ENCODE measurements at regions not wholly inside any gene's neighbourhood (a gene's known extent, or its start where the extent isn't known, plus 50 kb on each side); places are given as distances from the start of the nearest gene placed in this dataset.

GRCh38 chr18:57974585-57975265 is 69.3 kb upstream of the NEDD4L start:
- TF ChIP-seq EZH2 (IDR thresholded peaks at IDR 0.05; ENCODE audit: low read depth, low read length, severe bottlenecking), result no peak
- TF ChIP-seq SIN3A (conservative IDR thresholded peaks at IDR 0.05 in 1 of 2, IDR thresholded peaks at IDR 0.05 in 1 of 2; ENCODE audit: low read depth in 1 of 2, low read length in 2 of 2), result no peak
- no peak overlapping the region for H4K5ac ChIP-seq (ENCODE audit: insufficient read length, low read depth, low read length)
- no peaks in the 10 kb centered on the region for H3K36me3 ChIP-seq (ENCODE audit: control insufficient read depth in 2 of 4, insufficient read depth in 4 of 4, low read length in 3 of 4)
- no peak overlapping the region for H4K8ac ChIP-seq (ENCODE audit: extremely low read depth, insufficient read depth, low read length)
- no peak overlapping the region for H3K9ac ChIP-seq (replicated peaks in 1 of 4; ENCODE audit: extremely low read depth in 1 of 4, low read depth in 3 of 4, low read length in 3 of 4)
- no peaks in the 10 kb centered on the region for H3K4me1 ChIP-seq (replicated peaks in 1 of 4; ENCODE audit: control insufficient read depth in 3 of 4, insufficient read depth in 4 of 4, low read length in 3 of 4)
- no peak overlapping the region for H3K14ac ChIP-seq (ENCODE audit: insufficient read length)
- H3K27ac ChIP-seq (ENCODE audit: low read depth, low read length), result no peak overlapping the region; the same call in 1 of the 2 replicates
- H2BK20ac ChIP-seq (ENCODE audit: low read length), result no peak overlapping the region
- no peak overlapping the region for H3K23ac ChIP-seq (ENCODE audit: insufficient read length)
- no peak overlapping the region for H2BK5ac ChIP-seq (ENCODE audit: low read depth, low read length)
- H3K56ac ChIP-seq (replicated peaks; ENCODE audit: insufficient read length, low read depth, low read length), result no peak overlapping the region
- H3K4me3 ChIP-seq (ENCODE audit: extremely low read depth in 1 of 4, insufficient read depth in 2 of 4, low read depth in 3 of 4, low read length in 4 of 4), result no peak overlapping the region
- H2BK15ac ChIP-seq (ENCODE audit: low read length), result no peak overlapping the region
- H3K23me2 ChIP-seq (ENCODE audit: low read depth, low read length), result peaks cover 1% of the 10 kb centered on the region; the same call in 1 of the 2 replicates
- POLR2A ChIA-PET (ENCODE audit: partially characterized antibody), result no interaction called here
- DNase-seq (ENCODE audit: low read depth in 1 of 2, low spot score in 2 of 2) (no peak), FAIRE-seq (no peak)
- no peak overlapping the region for H2BK120ac ChIP-seq (replicated peaks; ENCODE audit: low read depth, low read length)
- no peaks in the 10 kb centered on the region for H3K79me1 ChIP-seq (ENCODE audit: low read depth, low read length)
- no peaks in the 10 kb centered on the region for H3K27me3 ChIP-seq (replicated peaks in 1 of 4; ENCODE audit: control insufficient read depth in 3 of 4, extremely low read depth in 1 of 4, insufficient read depth in 3 of 4, low read length in 3 of 4)
- CTCF ChIA-PET (ENCODE audit: partially characterized antibody), result interaction anchor here (1.1 to 2.5 kb wide), 3 partner anchors 9 to 16 kb away, joined by 5 to 11 read pairs (median 6); no protein-coding TSS in a partner anchor
- H2AK5ac ChIP-seq (ENCODE audit: low read depth, low read length), result no peak overlapping the region
- no peak overlapping the region for H3K4ac ChIP-seq (replicated peaks; ENCODE audit: insufficient read length, low read depth, low read length)
- no peak overlapping the region for H3K4me2 ChIP-seq (ENCODE audit: insufficient read depth in 1 of 2, low read depth in 2 of 2, low read length in 2 of 2)
- no peaks in the 10 kb centered on the region for H4K20me1 ChIP-seq (replicated peaks in 1 of 2; ENCODE audit: control insufficient read depth in 1 of 2, insufficient read depth in 2 of 2, low read length in 2 of 2)
- whole genome bisulfite sequencing, 2 experiments (ENCODE audit: extremely low coverage in 1 of 2, insufficient coverage in 1 of 2, insufficient read length in 1 of 2, insufficient replicate concordance in 2 of 2, low coverage in 1 of 2, low lambda C conversion rate in 2 of 2, missing lambda C conversion rate in 1 of 2), result 83% methylated on average over 6 of the region's 6 CpGs; no CpG with 5 or more reads in 1 of the 2 experiments
- H3K9me3 ChIP-seq (ENCODE audit: insufficient read depth in 2 of 2, low read depth in 1 of 2, low read length in 1 of 2), result no peaks in the 10 kb centered on the region
- H3K18ac ChIP-seq (ENCODE audit: extremely low read depth, low read length), result no peak overlapping the region
- no peak overlapping the region for H2AFZ ChIP-seq (ENCODE audit: low read length)
- no peak overlapping the region for H2BK12ac ChIP-seq (ENCODE audit: low read depth, low read length)
- no peak overlapping the region for H4K91ac ChIP-seq (replicated peaks; ENCODE audit: insufficient read length, low read length)
- no peaks in the 10 kb centered on the region for H3K79me2 ChIP-seq (ENCODE audit: control insufficient read depth in 1 of 2, insufficient read depth in 2 of 2, low read length in 2 of 2)
